Endodermal cell (in vitro differentiated cells): ENCODE measurements at regions not wholly inside any gene's neighbourhood (a gene's known extent, or its start where the extent isn't known, plus 50 kb on each side); places are given as distances from the start of the nearest gene placed in this dataset.
A peak's percentile ranks its signal among the peaks of the same experiment; 100 is the strongest.

Source experiments
- DNase-seq: peaks from one replicate; pipeline ENCODE4 v3.0.0-alpha.2; 2017
- H3K27ac ChIP-seq: 2 replicates; pipeline ENCODE4 v1.5.1; 2013; ENCODE audit warnings: mild to moderate bottlenecking, low read depth, low read length, moderate library complexity
- H3K27me3 ChIP-seq: 2 replicates; pipeline ENCODE4 v1.6.1; 2013; ENCODE audit warnings: mild to moderate bottlenecking, low read length, moderate library complexity; ENCODE audit not compliant: insufficient read depth, control insufficient read depth, poor library complexity, severe bottlenecking
- H3K36me3 ChIP-seq: 2 replicates; pipeline ENCODE4 v1.7.0; 2013; ENCODE audit warnings: mild to moderate bottlenecking, low read length, moderate library complexity; ENCODE audit not compliant: control insufficient read depth, insufficient read depth
- H3K4me1 ChIP-seq: one replicate; pipeline ENCODE4 v1.7.0; 2013; ENCODE audit warnings: low read length; ENCODE audit not compliant: control insufficient read depth, insufficient read depth
- H3K4me3 ChIP-seq: 2 replicates; pipeline ENCODE4 v1.5.1; 2013; ENCODE audit warnings: mild to moderate bottlenecking, low read length, moderate library complexity
- H3K9ac ChIP-seq: 2 replicates; pipeline ENCODE4 v1.6.1; 2013; ENCODE audit warnings: mild to moderate bottlenecking, low read length, moderate library complexity; ENCODE audit not compliant: poor library complexity, severe bottlenecking; ENCODE audit errors: extremely low read depth
- H3K9me3 ChIP-seq: 2 replicates; pipeline ENCODE4 v1.6.1; 2013; ENCODE audit warnings: mild to moderate bottlenecking, low read length, moderate library complexity; ENCODE audit not compliant: control insufficient read depth
- H3K27ac Mint-ChIP-seq: 2 replicates; pipeline ENCODE4 v1.8.0; 2020; ENCODE audit warnings: mixed read lengths
- H3K27me3 Mint-ChIP-seq: 2 replicates; pipeline ENCODE4 v1.8.0; 2021; ENCODE audit warnings: mild to moderate bottlenecking, mixed read lengths; ENCODE audit not compliant: insufficient read depth
- H3K36me3 Mint-ChIP-seq: 2 replicates; pipeline ENCODE4 v1.8.0; 2020; ENCODE audit warnings: low read depth, mixed read lengths
- H3K4me1 Mint-ChIP-seq: 2 replicates; pipeline ENCODE4 v1.8.0; 2020; ENCODE audit warnings: mixed read lengths
- H3K4me3 Mint-ChIP-seq: 2 replicates; pipeline ENCODE4 v1.8.0; 2020; ENCODE audit warnings: mild to moderate bottlenecking, moderate library complexity, mixed read lengths
- H3K9me3 Mint-ChIP-seq: 2 replicates; pipeline ENCODE4 v1.8.0; 2020; ENCODE audit warnings: mild to moderate bottlenecking, mixed read lengths
- CTCF ChIP-seq: fragments of 200-600 bp; sonication (generic); conservative IDR thresholded peaks from 2 replicates; pipeline ENCODE4 v1.5.0; 2021; ENCODE audit warnings: antibody characterized with exemption, mild to moderate bottlenecking
- WGBS, 2 experiments: methylation state at CpG; one replicate each; pipeline versions ENCODE4 v1.1.5 to v1.1.7; 2013; ENCODE audit warnings: missing lambda C conversion rate in 2 of 2, mixed read lengths in 1 of 2; ENCODE audit not compliant: insufficient coverage in 1 of 2, insufficient read length in 1 of 2; 5-methylcytosine and 5-hydroxymethylcytosine counted together

- Histone ChIP-seq H3K36me3 (no peaks in the 10 kb centered on the region), H3K27me3 (no peaks in the 10 kb centered on the region), H3K9ac (no peak overlapping the region), H3K27ac (no peak overlapping the region), H3K9me3 (no peaks in the 10 kb centered on the region), H3K4me1 (no peaks in the 10 kb centered on the region), H3K4me3 (no peak overlapping the region)
- no peak for TF ChIP-seq CTCF
- peak; percentile 66 for DNase-seq
- Mint-ChIP-seq H3K4me1 (no peaks in the 10 kb centered on the region), H3K36me3 (no peaks in the 10 kb centered on the region), H3K9me3 (peaks cover 2% of the 10 kb centered on the region), H3K4me3 (no peak overlapping the region), H3K27ac (no peak overlapping the region), H3K27me3 (no peaks in the 10 kb centered on the region)
- WGBS, 2 experiments: 84 to 94% methylated on average over 11 of the region's 11 CpGs
These were observed 196.1 kb upstream of the GALNT17 start for GRCh38 chr7:70935854-70936253.

GRCh38 chr7:70937424-70937823 is 194.5 kb upstream of the GALNT17 start:
- no peaks in the 10 kb centered on the region for H3K27me3 Mint-ChIP-seq
- Histone ChIP-seq H3K4me1 (no peaks in the 10 kb centered on the region), H3K9ac (no peak overlapping the region), H3K27ac (no peak overlapping the region), H3K36me3 (no peaks in the 10 kb centered on the region), H3K4me3 (no peak overlapping the region), H3K9me3 (no peaks in the 10 kb centered on the region), H3K27me3 (no peaks in the 10 kb centered on the region)
- no peak overlapping the region for H3K27ac Mint-ChIP-seq
- peak; percentile 10 for DNase-seq
- WGBS, 2 experiments: 92 to 95% methylated on average over 2 of the region's 2 CpGs
- H3K36me3 Mint-ChIP-seq: no peaks in the 10 kb centered on the region
- TF ChIP-seq CTCF: no peak
- H3K4me1 Mint-ChIP-seq: no peaks in the 10 kb centered on the region
- peaks cover 2% of the 10 kb centered on the region for H3K9me3 Mint-ChIP-seq
- H3K4me3 Mint-ChIP-seq: no peak overlapping the region

- 95 to 100% methylated on average over 1 to 2 of the region's 2 CpGs for WGBS, 2 experiments
- no peak overlapping the region for H3K4me3 Mint-ChIP-seq
- Histone ChIP-seq H3K27me3 (no peaks in the 10 kb centered on the region), H3K27ac (no peak overlapping the region), H3K9me3 (no peaks in the 10 kb centered on the region), H3K9ac (no peak overlapping the region), H3K4me1 (no peaks in the 10 kb centered on the region), H3K36me3 (no peaks in the 10 kb centered on the region), H3K4me3 (no peak overlapping the region)
- TF ChIP-seq CTCF: no peak
- no peaks in the 10 kb centered on the region for H3K27me3 Mint-ChIP-seq
- H3K4me1 Mint-ChIP-seq: no peaks in the 10 kb centered on the region
- H3K27ac Mint-ChIP-seq: no peak overlapping the region
- peaks cover 5% of the 10 kb centered on the region for H3K9me3 Mint-ChIP-seq
- peaks cover 1% of the 10 kb centered on the region for H3K36me3 Mint-ChIP-seq
- peak; percentile 19 for DNase-seq
These were observed 191.3 kb upstream of the GALNT17 start for GRCh38 chr7:70940597-70940996.
